MCF 10A (cell line): ENCODE measurements at regions not wholly inside any gene's neighbourhood (a gene's known extent, or its start where the extent isn't known, plus 50 kb on each side); places are given as distances from the start of the nearest gene placed in this dataset.

Experiments
- BruUV-seq: library from RNA; stranded (reverse); fragments of 400-500 nt; replicated peaks from 2 replicates; lab custom pipeline; 2021; lab: Mats Ljungman, UMichigan
- CTCF ChIA-PET: fragments of 300-600 bp; sonication (Branson Sonifier 250); formaldehyde crosslinking; extraction: SDS; loops from one replicate; lab custom pipeline; 2021; ENCODE audit warnings: antibody characterized with exemption, inconsistent platforms; lab: Yijun Ruan, JAX
- POLR2A ChIA-PET: fragments of 300-600, 350-650 bp; sonication (Branson Sonifier 250); formaldehyde crosslinking; extraction: SDS; loops from one replicate; lab custom pipeline; 2020; ENCODE audit warnings: antibody characterized with exemption, inconsistent platforms; lab: Yijun Ruan, JAX
- DNase-seq: peaks from one replicate; pipeline ENCODE4 v3.0.0-alpha.2; 2018; ENCODE audit not compliant: unreplicated experiment
- H3K27ac Mint-ChIP-seq: one replicate; pipeline ENCODE4 v1.8.0; 2022; ENCODE audit warnings: mild to moderate bottlenecking, low read depth, mixed read lengths; ENCODE audit not compliant: unreplicated experiment
- H3K27me3 Mint-ChIP-seq: one replicate; pipeline ENCODE4 v1.8.0; 2022; ENCODE audit warnings: mixed read lengths; ENCODE audit not compliant: insufficient read depth, unreplicated experiment
- H3K36me3 Mint-ChIP-seq: one replicate; pipeline ENCODE4 v1.8.0; 2022; ENCODE audit warnings: mild to moderate bottlenecking, moderate library complexity, mixed read lengths; ENCODE audit not compliant: insufficient read depth, unreplicated experiment
- H3K4me1 Mint-ChIP-seq: one replicate; pipeline ENCODE4 v1.8.0; 2022; ENCODE audit warnings: mixed read lengths; ENCODE audit not compliant: insufficient read depth, unreplicated experiment
- H3K4me3 Mint-ChIP-seq: one replicate; pipeline ENCODE4 v1.8.0; 2022; ENCODE audit warnings: mild to moderate bottlenecking, moderate library complexity, mixed read lengths; ENCODE audit not compliant: unreplicated experiment
- H3K9me3 Mint-ChIP-seq: one replicate; pipeline ENCODE4 v1.8.0; 2022; ENCODE audit warnings: mixed read lengths; ENCODE audit not compliant: unreplicated experiment
- intact Hi-C: fragments of 100-400 bp; cut with micrococcal nuclease; formaldehyde crosslinking; loops from 2 replicates; pipeline ENCODE4 v1.14.1; 2022
- TF ChIP-seq, protein P1 (sequence below): fragments of 200-600 bp; IDR thresholded peaks from one replicate; pipeline ENCODE4 v1.8.0; 2022; ENCODE audit warnings: antibody characterized with exemption, mild to moderate bottlenecking; ENCODE audit not compliant: unreplicated experiment

DNA sequence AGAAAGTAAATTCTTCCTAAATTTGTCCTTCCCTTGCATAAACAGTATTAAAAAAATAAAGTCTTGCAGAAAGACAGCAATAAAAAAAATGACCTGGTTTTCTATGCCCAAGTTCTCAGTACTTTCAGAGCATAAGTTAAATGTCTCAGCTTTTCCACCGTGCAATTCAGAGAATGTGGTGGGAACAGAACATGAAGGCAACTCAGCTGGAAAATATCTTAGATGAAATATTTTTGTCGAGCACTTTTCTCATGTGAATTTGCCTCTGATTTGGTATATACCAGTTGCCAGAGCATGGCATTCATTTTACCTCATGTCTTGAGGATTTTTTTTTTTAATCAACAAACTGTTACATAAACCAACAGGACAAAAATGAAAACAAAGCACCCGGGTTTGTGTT is 176.1 kb downstream of the CETN3 start:
- intact Hi-C loops = no loop called here
- Mint-ChIP-seq H3K27me3 (peaks cover 50% of the 10 kb centered on the region), H3K9me3 (no peaks in the 10 kb centered on the region), H3K4me3 (no peak overlapping the region), H3K36me3 (peaks cover 7% of the 10 kb centered on the region), H3K27ac (no peak overlapping the region), H3K4me1 (no peaks in the 10 kb centered on the region)
- TF ChIP-seq, protein P1, sequence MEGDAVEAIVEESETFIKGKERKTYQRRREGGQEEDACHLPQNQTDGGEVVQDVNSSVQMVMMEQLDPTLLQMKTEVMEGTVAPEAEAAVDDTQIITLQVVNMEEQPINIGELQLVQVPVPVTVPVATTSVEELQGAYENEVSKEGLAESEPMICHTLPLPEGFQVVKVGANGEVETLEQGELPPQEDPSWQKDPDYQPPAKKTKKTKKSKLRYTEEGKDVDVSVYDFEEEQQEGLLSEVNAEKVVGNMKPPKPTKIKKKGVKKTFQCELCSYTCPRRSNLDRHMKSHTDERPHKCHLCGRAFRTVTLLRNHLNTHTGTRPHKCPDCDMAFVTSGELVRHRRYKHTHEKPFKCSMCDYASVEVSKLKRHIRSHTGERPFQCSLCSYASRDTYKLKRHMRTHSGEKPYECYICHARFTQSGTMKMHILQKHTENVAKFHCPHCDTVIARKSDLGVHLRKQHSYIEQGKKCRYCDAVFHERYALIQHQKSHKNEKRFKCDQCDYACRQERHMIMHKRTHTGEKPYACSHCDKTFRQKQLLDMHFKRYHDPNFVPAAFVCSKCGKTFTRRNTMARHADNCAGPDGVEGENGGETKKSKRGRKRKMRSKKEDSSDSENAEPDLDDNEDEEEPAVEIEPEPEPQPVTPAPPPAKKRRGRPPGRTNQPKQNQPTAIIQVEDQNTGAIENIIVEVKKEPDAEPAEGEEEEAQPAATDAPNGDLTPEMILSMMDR = no peak
- DNase-seq = no peak
- ChIA-PET CTCF (no interaction called here), POLR2A (no interaction called here)
- no TSS peak for BruUV-seq

DNA sequence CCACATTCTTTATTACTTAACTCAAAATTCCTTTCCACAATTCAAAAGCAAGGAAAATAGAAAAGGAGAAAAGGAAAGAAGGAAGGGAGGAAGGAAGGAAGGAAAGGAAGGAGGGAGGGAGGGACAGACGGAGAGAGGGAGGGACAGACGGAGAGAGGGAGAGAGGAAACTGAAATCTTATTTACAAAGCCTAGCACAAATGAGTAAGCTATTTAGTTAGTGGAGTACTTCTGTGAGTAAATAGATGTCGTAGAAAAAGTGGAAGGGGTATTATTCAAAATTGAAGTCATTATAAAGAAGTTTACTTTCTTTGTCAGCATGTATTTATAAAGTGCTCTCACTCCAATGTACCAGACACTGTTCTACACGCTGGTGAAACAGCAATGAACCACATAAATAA is 177.9 kb downstream of the CETN3 start:
- TF ChIP-seq, protein P1 = no peak
- no peak for DNase-seq
- ChIA-PET CTCF (no interaction called here), POLR2A (no interaction called here)
- intact Hi-C loops = no loop called here
- H3K9me3 Mint-ChIP-seq = no peaks in the 10 kb centered on the region
- H3K36me3 Mint-ChIP-seq = peaks cover 7% of the 10 kb centered on the region
- H3K27ac Mint-ChIP-seq = no peak overlapping the region
- no peaks in the 10 kb centered on the region for H3K4me1 Mint-ChIP-seq
- no peak overlapping the region for H3K4me3 Mint-ChIP-seq
- BruUV-seq = no TSS peak
- peaks cover 38% of the 10 kb centered on the region for H3K27me3 Mint-ChIP-seq

DNA sequence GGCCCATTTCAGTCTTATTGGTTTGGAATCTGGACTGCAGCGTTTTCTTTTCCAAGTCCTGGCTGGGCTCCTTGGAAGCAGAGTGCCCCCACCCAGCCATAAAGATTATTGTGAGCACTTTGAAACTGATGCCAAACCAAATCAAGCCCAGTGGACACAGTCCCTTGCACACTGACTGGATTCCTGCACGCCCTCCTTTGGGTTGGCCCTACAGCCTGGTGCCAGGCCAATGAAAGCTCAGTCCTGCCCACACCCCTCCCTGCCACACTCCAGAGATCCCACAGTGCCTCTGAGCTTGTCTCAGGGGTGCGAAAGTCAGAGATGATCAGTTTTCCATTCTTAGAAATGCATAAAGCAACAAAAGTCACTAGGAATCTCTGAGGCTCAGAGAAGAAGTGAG is 181.9 kb downstream of the CETN3 start:
- TF ChIP-seq, protein P1 = no peak
- Mint-ChIP-seq H3K36me3 (peaks cover 7% of the 10 kb centered on the region), H3K4me3 (no peak overlapping the region), H3K4me1 (no peaks in the 10 kb centered on the region), H3K9me3 (no peaks in the 10 kb centered on the region), H3K27ac (no peak overlapping the region), H3K27me3 (peaks cover 15% of the 10 kb centered on the region)
- ChIA-PET CTCF (no interaction called here), POLR2A (no interaction called here)
- no TSS peak for BruUV-seq
- intact Hi-C loops = no loop called here
- no peak for DNase-seq

DNA sequence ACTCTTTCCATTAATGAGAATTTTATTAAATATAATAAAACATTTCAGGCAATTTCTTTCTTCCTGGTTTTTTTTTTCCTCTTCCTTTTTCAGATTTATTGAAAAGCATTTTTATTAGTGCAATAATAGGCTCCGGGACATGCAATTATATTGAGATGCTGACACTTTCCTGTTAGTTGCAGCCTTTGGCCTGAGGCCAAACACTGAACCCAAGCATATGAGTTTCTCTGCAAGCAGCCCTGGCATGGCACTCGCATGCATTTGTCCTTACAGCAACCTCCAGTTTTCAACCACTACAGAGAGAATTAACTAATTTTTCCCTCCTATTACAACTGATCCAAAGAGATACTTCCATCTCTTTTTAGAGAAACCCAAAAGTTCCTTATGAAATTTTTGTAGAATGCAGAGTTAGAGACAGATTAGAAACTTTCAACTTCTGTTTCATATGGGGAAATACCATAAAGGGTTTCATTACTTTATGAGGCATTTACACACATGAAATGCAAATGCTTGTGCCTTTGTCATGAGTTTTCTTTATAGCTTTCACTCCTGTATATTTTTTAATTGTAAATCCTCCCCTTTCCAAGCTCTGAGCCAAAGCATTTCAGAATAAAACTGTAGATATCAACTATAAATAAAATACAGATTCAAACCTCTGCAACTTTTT is 183.0 kb downstream of the CETN3 start:
- TF ChIP-seq, protein P1 = no peak
- no peaks in the 10 kb centered on the region for H3K4me1 Mint-ChIP-seq

More for the DNA sequence above, 183.0 kb downstream of the CETN3 start:
- no peak overlapping the region for H3K4me3 Mint-ChIP-seq
- H3K27me3 Mint-ChIP-seq = peaks cover 4% of the 10 kb centered on the region
- ChIA-PET CTCF (no interaction called here), POLR2A (no interaction called here)
- BruUV-seq = no TSS peak
- no peak overlapping the region for H3K27ac Mint-ChIP-seq
- H3K9me3 Mint-ChIP-seq = no peaks in the 10 kb centered on the region
- H3K36me3 Mint-ChIP-seq = peaks cover 7% of the 10 kb centered on the region
- intact Hi-C loops = no loop called here
- no peak for DNase-seq
